Activated CD8-positive, alpha-beta T cell treated with anti-CD3 and anti-CD28 coated beads for 36 hours (primary cell): ENCODE measurements at regions not wholly inside any gene's neighbourhood (a gene's known extent, or its start where the extent isn't known, plus 50 kb on each side); places are given as distances from the start of the nearest gene placed in this dataset.

Source experiments
- ATAC-seq: fragments of 200-7000 bp; cut with Tn5 transposase; one replicate; pipeline ENCODE4 v1.10.0; 2021; ENCODE audit warnings: mild to moderate bottlenecking, moderate library complexity
- CTCF ChIA-PET: fragments of 350-600 bp; sonication (Branson Sonifier 250); formaldehyde crosslinking; loops from one replicate; lab custom pipeline; 2021; ENCODE audit warnings: antibody characterized with exemption; lab: Charles Lee
- POLR2A ChIA-PET: fragments of 350-600 bp; sonication (Branson Sonifier 250); formaldehyde crosslinking; loops from one replicate; lab custom pipeline; 2021; ENCODE audit warnings: antibody characterized with exemption; lab: Charles Lee
- DNase-seq: peaks from one replicate; pipeline ENCODE4 v3.0.0-alpha.2; 2020
- H3K27ac Mint-ChIP-seq: one replicate; pipeline ENCODE4 v1.8.0; 2021; ENCODE audit warnings: mild to moderate bottlenecking, mixed read lengths
- H3K27me3 Mint-ChIP-seq: one replicate; pipeline ENCODE4 v1.8.0; 2021; ENCODE audit warnings: mixed read lengths
- H3K36me3 Mint-ChIP-seq: one replicate; pipeline ENCODE4 v1.8.0; 2021; ENCODE audit warnings: low read depth, mixed read lengths
- H3K4me1 Mint-ChIP-seq: one replicate; pipeline ENCODE4 v1.8.0; 2021; ENCODE audit warnings: low read depth, mixed read lengths
- H3K4me3 Mint-ChIP-seq: one replicate; pipeline ENCODE4 v1.8.0; 2021; ENCODE audit warnings: mild to moderate bottlenecking, moderate library complexity, mixed read lengths
- H3K9me3 Mint-ChIP-seq: one replicate; pipeline ENCODE4 v1.8.0; 2021; ENCODE audit warnings: mixed read lengths
- intact Hi-C: fragments of 100-400 bp; cut with micrococcal nuclease; formaldehyde crosslinking; loops from one replicate; pipeline ENCODE4 v1.10.0; 2022
- TF ChIP-seq, protein P1 (sequence below): fragments of 200-600 bp; IDR thresholded peaks from one replicate; pipeline ENCODE4 v1.8.0; 2022; ENCODE audit warnings: antibody characterized with exemption, mild to moderate bottlenecking

- Mint-ChIP-seq H3K4me1 (no peaks in the 10 kb centered on the region), H3K4me3 (no peak overlapping the region), H3K9me3 (no peaks in the 10 kb centered on the region), H3K27ac (no peak overlapping the region), H3K36me3 (no peaks in the 10 kb centered on the region), H3K27me3 (peaks cover 2% of the 10 kb centered on the region)
- intact Hi-C loops: no loop called here
- DNase-seq: no peak
- CTCF ChIA-PET: interaction anchor here (0.8 to 3.2 kb wide), 2 partner anchors 15 to 50 kb away, joined by 3 to 12 read pairs; no protein-coding TSS in a partner anchor
- no peak for ATAC-seq
- POLR2A ChIA-PET: no interaction called here
- TF ChIP-seq, protein P1, sequence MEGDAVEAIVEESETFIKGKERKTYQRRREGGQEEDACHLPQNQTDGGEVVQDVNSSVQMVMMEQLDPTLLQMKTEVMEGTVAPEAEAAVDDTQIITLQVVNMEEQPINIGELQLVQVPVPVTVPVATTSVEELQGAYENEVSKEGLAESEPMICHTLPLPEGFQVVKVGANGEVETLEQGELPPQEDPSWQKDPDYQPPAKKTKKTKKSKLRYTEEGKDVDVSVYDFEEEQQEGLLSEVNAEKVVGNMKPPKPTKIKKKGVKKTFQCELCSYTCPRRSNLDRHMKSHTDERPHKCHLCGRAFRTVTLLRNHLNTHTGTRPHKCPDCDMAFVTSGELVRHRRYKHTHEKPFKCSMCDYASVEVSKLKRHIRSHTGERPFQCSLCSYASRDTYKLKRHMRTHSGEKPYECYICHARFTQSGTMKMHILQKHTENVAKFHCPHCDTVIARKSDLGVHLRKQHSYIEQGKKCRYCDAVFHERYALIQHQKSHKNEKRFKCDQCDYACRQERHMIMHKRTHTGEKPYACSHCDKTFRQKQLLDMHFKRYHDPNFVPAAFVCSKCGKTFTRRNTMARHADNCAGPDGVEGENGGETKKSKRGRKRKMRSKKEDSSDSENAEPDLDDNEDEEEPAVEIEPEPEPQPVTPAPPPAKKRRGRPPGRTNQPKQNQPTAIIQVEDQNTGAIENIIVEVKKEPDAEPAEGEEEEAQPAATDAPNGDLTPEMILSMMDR: no peak
These were observed 208.5 kb downstream of the RAB38 start for GRCh38 chr11:87966694-87967093.

DNA sequence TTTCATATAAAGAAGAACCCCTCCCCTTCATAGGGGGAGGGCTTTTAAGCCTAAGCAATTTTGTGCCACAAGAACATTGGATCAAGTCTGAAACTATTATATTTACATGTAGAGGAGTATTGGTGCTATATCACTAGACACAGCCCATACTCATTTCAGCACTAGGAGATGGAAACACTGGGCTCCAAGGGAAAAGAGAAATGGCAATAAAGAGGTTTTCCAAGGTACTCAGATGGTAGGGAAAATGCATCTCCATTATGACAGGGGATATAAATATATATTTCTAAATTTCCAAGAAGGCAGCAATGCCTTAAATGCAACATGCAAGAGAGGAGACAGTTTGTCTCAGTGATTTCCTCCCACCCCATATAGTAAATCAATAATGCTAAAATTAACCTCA is 209.0 kb downstream of the RAB38 start:
- H3K27me3 Mint-ChIP-seq: peaks cover 2% of the 10 kb centered on the region
- H3K36me3 Mint-ChIP-seq: no peaks in the 10 kb centered on the region
- no peak overlapping the region for H3K4me3 Mint-ChIP-seq
- no peaks in the 10 kb centered on the region for H3K9me3 Mint-ChIP-seq
- no peaks in the 10 kb centered on the region for H3K4me1 Mint-ChIP-seq
- ChIA-PET POLR2A (no interaction called here), CTCF (interaction anchor here (0.8 to 3.2 kb wide), 2 partner anchors 14 to 50 kb away, joined by 3 to 12 read pairs; no protein-coding TSS in a partner anchor)
- H3K27ac Mint-ChIP-seq: no peak overlapping the region
- TF ChIP-seq, protein P1: no peak
- intact Hi-C loops: no loop called here
- DNase-seq (no peak), ATAC-seq (no peak)

DNA sequence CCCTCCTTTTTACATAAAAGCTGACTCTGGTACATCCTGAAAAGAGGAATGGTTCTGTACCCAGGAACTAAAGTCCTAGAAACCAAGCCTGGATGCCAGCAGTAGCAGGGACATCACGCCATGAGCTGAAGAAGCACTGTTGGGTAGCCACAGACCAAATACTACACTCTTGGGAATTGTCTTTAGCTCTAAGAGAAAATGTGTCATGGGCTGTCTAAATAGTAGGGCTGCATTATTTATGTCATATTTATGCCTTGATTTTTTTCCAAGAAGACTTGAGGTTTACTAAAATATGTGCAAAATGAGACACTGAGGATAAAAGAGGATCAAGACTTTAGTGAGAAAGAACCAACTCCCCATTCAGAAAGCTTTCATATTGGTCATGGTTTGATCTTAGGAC is 213.6 kb downstream of the RAB38 start:
- no peak overlapping the region for H3K4me3 Mint-ChIP-seq
- no peaks in the 10 kb centered on the region for H3K36me3 Mint-ChIP-seq
- ChIA-PET CTCF (no interaction called here), POLR2A (no interaction called here)
- ATAC-seq: no peak
- H3K4me1 Mint-ChIP-seq: no peaks in the 10 kb centered on the region
- intact Hi-C loops: no loop called here
- no peak for DNase-seq
- H3K27me3 Mint-ChIP-seq: no peaks in the 10 kb centered on the region
- TF ChIP-seq, protein P1: no peak
- H3K27ac Mint-ChIP-seq: no peak overlapping the region
- no peaks in the 10 kb centered on the region for H3K9me3 Mint-ChIP-seq

GRCh38 chr11:87957961-87958360 is 217.3 kb downstream of the RAB38 start:
- POLR2A ChIA-PET: no interaction called here
- DNase-seq: no peak
- intact Hi-C loops: no loop called here
- H3K36me3 Mint-ChIP-seq: no peaks in the 10 kb centered on the region
- CTCF ChIA-PET: no interaction called here
- no peaks in the 10 kb centered on the region for H3K27me3 Mint-ChIP-seq
- ATAC-seq: no peak
- TF ChIP-seq, protein P1: no peak
- no peaks in the 10 kb centered on the region for H3K4me1 Mint-ChIP-seq
- no peak overlapping the region for H3K4me3 Mint-ChIP-seq
- no peaks in the 10 kb centered on the region for H3K9me3 Mint-ChIP-seq
- H3K27ac Mint-ChIP-seq: no peak overlapping the region

DNA sequence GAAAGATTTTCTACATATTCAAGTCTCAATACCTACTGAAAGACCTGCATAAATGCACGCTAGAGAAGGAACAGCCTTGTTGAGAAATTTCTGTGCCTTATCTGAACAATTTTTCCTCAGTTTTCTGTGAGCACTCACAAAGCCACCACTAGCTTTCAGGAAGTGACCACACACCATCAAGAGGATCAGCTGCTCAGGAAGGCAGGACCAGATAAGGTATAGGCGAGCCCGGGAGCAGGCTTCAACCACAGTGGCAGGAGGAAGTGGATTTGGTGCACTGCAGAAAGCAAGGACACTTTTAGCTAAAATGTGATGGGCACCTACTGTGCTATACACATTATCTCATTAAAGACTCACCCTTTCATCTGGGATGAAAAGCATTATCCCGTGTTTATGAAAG is 220.8 kb downstream of the RAB38 start:
- H3K27me3 Mint-ChIP-seq: peaks cover 2% of the 10 kb centered on the region
- no peaks in the 10 kb centered on the region for H3K4me1 Mint-ChIP-seq
- ChIA-PET POLR2A (no interaction called here), CTCF (no interaction called here)
- no peaks in the 10 kb centered on the region for H3K36me3 Mint-ChIP-seq
- no peak overlapping the region for H3K27ac Mint-ChIP-seq
- no peak for ATAC-seq
- no peaks in the 10 kb centered on the region for H3K9me3 Mint-ChIP-seq
- TF ChIP-seq, protein P1: no peak
- intact Hi-C loops: no loop called here
- no peak for DNase-seq
- no peak overlapping the region for H3K4me3 Mint-ChIP-seq
